Calu3 (cell line): ENCODE measurements at regions not wholly inside any gene's neighbourhood (a gene's known extent, or its start where the extent isn't known, plus 50 kb on each side); places are given as distances from the start of the nearest gene placed in this dataset.
"Not testable (repeated sequence)": the region's sequence is repeated elsewhere in the genome, so short reads cannot be mapped to it uniquely, and the experiment has no call there.

Experiments
- BruUV-seq: library from RNA; stranded (reverse); fragments of 400-500 nt; replicated peaks from 2 replicates; lab custom pipeline; 2021; lab: Mats Ljungman, UMichigan
- CTCF ChIA-PET: fragments of 300-600 bp; sonication (Branson Sonifier 250); formaldehyde crosslinking; loops from one replicate; lab custom pipeline; 2022; ENCODE audit warnings: antibody characterized with exemption; lab: Charles Lee
- DNase-seq: peaks from one replicate; pipeline ENCODE4 v3.0.0; 2022
- H3K27ac Mint-ChIP-seq: one replicate; pipeline ENCODE4 v1.8.0; 2022; ENCODE audit warnings: mixed read lengths; ENCODE audit not compliant: unreplicated experiment
- H3K27me3 Mint-ChIP-seq: one replicate; pipeline ENCODE4 v1.8.0; 2022; ENCODE audit warnings: mixed read lengths; ENCODE audit not compliant: unreplicated experiment
- H3K36me3 Mint-ChIP-seq: one replicate; pipeline ENCODE4 v1.8.0; 2022; ENCODE audit warnings: mild to moderate bottlenecking, moderate library complexity, mixed read lengths; ENCODE audit not compliant: insufficient read depth, unreplicated experiment
- H3K4me1 Mint-ChIP-seq: one replicate; pipeline ENCODE4 v1.8.0; 2022; ENCODE audit warnings: mild to moderate bottlenecking, low read depth, mixed read lengths; ENCODE audit not compliant: unreplicated experiment
- H3K4me3 Mint-ChIP-seq: one replicate; pipeline ENCODE4 v1.8.0; 2022; ENCODE audit warnings: mild to moderate bottlenecking, low read depth, moderate library complexity, mixed read lengths; ENCODE audit not compliant: unreplicated experiment
- H3K9me3 Mint-ChIP-seq: one replicate; pipeline ENCODE4 v1.8.0; 2022; ENCODE audit warnings: low read depth, mixed read lengths; ENCODE audit not compliant: unreplicated experiment
- CTCF ChIP-seq: fragments of 200-600 bp; IDR thresholded peaks from one replicate; pipeline ENCODE4 v1.8.0; 2022; ENCODE audit warnings: antibody characterized with exemption; ENCODE audit not compliant: unreplicated experiment
- intact Hi-C: fragments of 100-400 bp; cut with micrococcal nuclease; formaldehyde crosslinking; loops from one replicate; pipeline ENCODE4 v1.10.0; 2022; ENCODE audit not compliant: unreplicated experiment

DNA sequence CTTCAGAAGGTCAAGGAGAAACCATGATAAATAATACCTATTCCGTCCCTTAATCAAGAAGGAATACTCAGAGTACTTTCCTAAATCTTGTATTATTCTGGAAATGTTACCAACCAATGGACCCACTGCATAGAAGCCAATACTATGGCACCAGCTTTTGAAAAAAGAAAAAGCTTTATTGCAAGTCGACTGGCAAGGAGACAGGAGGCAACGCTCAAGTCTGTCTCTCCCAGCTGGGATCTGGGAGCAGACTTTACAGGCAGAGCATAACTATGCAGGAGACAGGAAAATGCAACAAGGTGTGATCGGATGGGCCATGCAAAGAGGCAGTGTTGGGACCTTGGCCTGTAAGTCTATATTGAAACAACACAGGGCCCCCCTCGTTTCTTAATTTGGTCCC, 132.4 kb downstream of the CHD9NB start:
- no peak for DNase-seq
- CTCF ChIA-PET = no interaction called here
- BruUV-seq = no TSS peak
- no peak overlapping the region for H3K4me3 Mint-ChIP-seq
- no peaks in the 10 kb centered on the region for H3K36me3 Mint-ChIP-seq
- intact Hi-C loops = no loop called here
- no peak for TF ChIP-seq CTCF
- no peaks in the 10 kb centered on the region for H3K9me3 Mint-ChIP-seq
- H3K27me3 Mint-ChIP-seq = no peaks in the 10 kb centered on the region
- H3K4me1 Mint-ChIP-seq = no peaks in the 10 kb centered on the region
- no peak overlapping the region for H3K27ac Mint-ChIP-seq

DNA sequence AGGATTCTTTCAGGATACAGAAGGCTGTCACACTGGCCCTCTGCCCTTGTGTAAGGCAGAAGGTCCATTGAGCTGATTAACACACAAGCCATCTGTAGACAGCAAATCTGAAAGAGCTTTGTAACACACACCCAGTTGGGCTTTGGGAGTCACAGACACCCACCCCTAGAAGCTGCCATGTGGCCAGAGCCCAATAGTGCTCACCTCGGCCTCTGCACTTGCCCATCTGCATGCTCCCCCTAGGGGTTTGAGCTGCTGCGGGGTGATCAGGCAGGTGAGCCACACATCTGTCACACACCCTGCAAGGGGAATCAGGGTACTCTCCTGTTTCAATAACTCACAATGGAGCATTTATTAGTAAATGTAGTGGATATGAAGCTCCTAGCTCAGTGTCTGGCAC, 138.3 kb downstream of the CHD9NB start:
- Mint-ChIP-seq H3K9me3 (no peaks in the 10 kb centered on the region), H3K36me3 (no peaks in the 10 kb centered on the region), H3K4me3 (no peak overlapping the region), H3K27me3 (no peaks in the 10 kb centered on the region), H3K27ac (no peak overlapping the region), H3K4me1 (peaks cover 7% of the 10 kb centered on the region)
- BruUV-seq = no TSS peak
- no peak for DNase-seq
- CTCF ChIA-PET = interaction anchor here (0.5 to 3.3 kb wide), 9 partner anchors 111 to 1096 kb away, joined by 3 to 30 read pairs (median 3); no protein-coding TSS in a partner anchor
- intact Hi-C loops = loop anchor here (5.0 kb wide), 1 partner anchor 52 kb away; no protein-coding TSS in a partner anchor
- TF ChIP-seq CTCF = no peak

DNA sequence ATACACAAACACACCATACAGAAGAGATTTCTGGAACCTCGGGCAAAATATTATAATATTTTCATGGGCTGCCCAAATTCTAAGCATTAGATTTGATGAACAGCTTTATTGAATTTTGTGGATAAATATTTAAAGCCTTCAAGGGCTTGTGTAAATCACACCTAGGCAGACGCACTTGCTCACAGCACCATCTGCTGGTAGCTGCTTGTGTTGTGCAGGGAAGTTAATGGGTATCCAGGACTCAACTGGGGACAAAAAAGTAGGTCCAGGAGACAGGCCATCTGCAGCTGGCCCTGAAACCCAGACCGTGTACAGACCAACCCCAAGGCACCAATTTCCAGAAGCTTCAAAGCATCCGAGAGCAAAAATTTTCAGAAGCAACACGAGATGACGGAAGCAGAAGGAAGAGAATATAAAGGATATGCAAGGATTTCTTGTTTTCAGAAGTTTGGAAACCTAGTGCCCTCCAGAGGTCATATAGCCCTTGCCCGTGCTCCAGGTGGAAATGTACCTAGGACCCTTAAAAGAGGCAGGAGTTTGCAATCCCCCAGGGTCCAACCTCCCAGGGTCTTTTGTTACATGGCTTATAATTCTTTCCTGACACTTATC, 140.0 kb downstream of the CHD9NB start:
- H3K36me3 Mint-ChIP-seq = no peaks in the 10 kb centered on the region
- H3K27me3 Mint-ChIP-seq = no peaks in the 10 kb centered on the region
- CTCF ChIA-PET = interaction anchor here (0.6 to 3.3 kb wide), 10 partner anchors 51 to 844 kb away, joined by 3 to 30 read pairs (median 4); no protein-coding TSS in a partner anchor
- peaks cover 7% of the 10 kb centered on the region for H3K4me1 Mint-ChIP-seq
- DNase-seq = peak; percentile 82
- BruUV-seq = no TSS peak
- peak; percentile 89 for TF ChIP-seq CTCF
- intact Hi-C loops = loop anchor here (1.0 to 5.0 kb wide), 6 partner anchors 50 to 844 kb away; no protein-coding TSS in a partner anchor
- H3K9me3 Mint-ChIP-seq = no peaks in the 10 kb centered on the region
- no peak overlapping the region for H3K4me3 Mint-ChIP-seq
- no peak overlapping the region for H3K27ac Mint-ChIP-seq

DNA sequence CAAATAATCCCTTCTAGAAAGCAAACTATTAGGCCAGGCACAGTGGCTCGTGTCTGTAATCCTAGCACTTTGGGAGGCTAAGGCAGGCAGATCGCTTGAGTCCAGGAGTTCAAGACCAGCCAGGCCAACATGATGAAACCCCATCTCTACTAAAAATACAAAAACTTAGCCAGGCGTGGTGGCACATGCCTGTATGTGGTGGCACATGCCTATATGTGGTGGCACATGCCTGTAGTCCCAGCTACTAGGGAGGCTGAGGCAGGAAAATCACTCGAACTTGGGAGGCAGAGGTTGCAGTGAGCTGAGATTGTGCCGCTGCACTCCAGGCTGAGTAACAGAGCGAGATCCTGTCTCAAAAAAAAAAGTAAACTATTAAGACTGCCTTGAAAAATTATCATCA, 144.6 kb downstream of the CHD9NB start:
- intact Hi-C loops, H3K4me1 Mint-ChIP-seq, H3K27ac Mint-ChIP-seq, H3K4me3 Mint-ChIP-seq, H3K9me3 Mint-ChIP-seq, BruUV-seq, H3K27me3 Mint-ChIP-seq, DNase-seq, H3K36me3 Mint-ChIP-seq: not testable (repeated sequence)
- CTCF ChIA-PET = interaction anchor here (0.7 kb wide), 1 partner anchor 1048 kb away, joined by 3 read pairs; no protein-coding TSS in a partner anchor

- H3K4me3 Mint-ChIP-seq = no peak overlapping the region
- DNase-seq = no peak
- no peaks in the 10 kb centered on the region for H3K27me3 Mint-ChIP-seq
- H3K9me3 Mint-ChIP-seq = no peaks in the 10 kb centered on the region
- no peak overlapping the region for H3K27ac Mint-ChIP-seq
- BruUV-seq = no TSS peak
- CTCF ChIA-PET = interaction anchor here (1.0 kb wide), 1 partner anchor 14 kb away, joined by 3 read pairs; no protein-coding TSS in a partner anchor
- no peaks in the 10 kb centered on the region for H3K4me1 Mint-ChIP-seq
- no peak for TF ChIP-seq CTCF
- no peaks in the 10 kb centered on the region for H3K36me3 Mint-ChIP-seq
- intact Hi-C loops = no loop called here
These were observed 146.4 kb downstream of the CHD9NB start for GRCh38 chr16:52906281-52906680.
